K562 (cell line): ENCODE measurements at regions not wholly inside any gene's neighbourhood (a gene's known extent, or its start where the extent isn't known, plus 50 kb on each side); places are given as distances from the start of the nearest gene placed in this dataset.

Source experiments
- ATAC-seq: fragments of 200-7000 bp; cut with Tn5 transposase; 3 replicates; pipeline ENCODE4 v1.9.1; 2020; ENCODE audit warnings: moderate library complexity
- BruUV-seq: library from RNA; stranded (reverse); fragments of 400-500 nt; replicated peaks from 2 replicates; lab custom pipeline; 2021; lab: Mats Ljungman, UMichigan
- CTCF ChIA-PET: fragments of 300-600 bp; formaldehyde crosslinking; extraction: SDS; loops from one replicate; lab custom pipeline; 2021; ENCODE audit warnings: low intra/inter-chr PET ratio; lab: Yijun Ruan, JAX
- POLR2A ChIA-PET: fragments of 300-600, 350-650 bp; sonication (Branson Sonifier 250); formaldehyde crosslinking; extraction: SDS; loops from one replicate; lab custom pipeline; 2021; ENCODE audit warnings: antibody characterized with exemption, inconsistent platforms; lab: Yijun Ruan, JAX
- DNase-seq, 4 experiments: peaks; one replicate each; pipeline versions ENCODE4 v3.0.0 to v3.0.0-alpha.2; 2011 to 2018; ENCODE audit warnings: low spot score in 3 of 4, mixed read lengths in 3 of 4; ENCODE audit errors: extremely low read depth in 1 of 4
- FAIRE-seq: peaks from 2 replicates; lab custom pipeline; 2011; peaks lifted over from hg19 to GRCh38; lab: Jason Lieb, UNC
- H2AFZ ChIP-seq: 2 replicates; pipeline ENCODE4 v1.6.0; 2011; ENCODE audit warnings: low read depth, low read length, control low read depth, inconsistent platforms
- H3K27ac ChIP-seq: fragments of 200-600 bp; 3 replicates; pipeline ENCODE4 v1.8.0; 2011; ENCODE audit warnings: low read depth, mild to moderate bottlenecking, control low read depth, inconsistent platforms, low read length, moderate library complexity, mixed read lengths; ENCODE audit errors: extremely low read depth
- H3K27me3 ChIP-seq, 2 experiments: fragments of 300-600 bp in 1 of 2; 2 replicates in 1 of 2; 3 replicates in 1 of 2; pipeline versions ENCODE4 v1.6.0 to v1.8.0; 2011; ENCODE audit warnings: inconsistent platforms in 2 of 2, low read length in 2 of 2, mild to moderate bottlenecking in 1 of 2, mixed read lengths in 1 of 2, moderate library complexity in 1 of 2; ENCODE audit not compliant: control insufficient read depth in 2 of 2, insufficient read depth in 2 of 2
- H3K36me3 ChIP-seq: fragments of 300-600 bp; 3 replicates; pipeline ENCODE4 v1.8.0; 2011; ENCODE audit warnings: mild to moderate bottlenecking, low read length, inconsistent platforms; ENCODE audit not compliant: control insufficient read depth, insufficient read depth
- H3K4me1 ChIP-seq, 2 experiments: fragments of 200-600 bp in 1 of 2; replicated peaks in 1 of 2; 2 replicates in 1 of 2; 3 replicates in 1 of 2; pipeline versions ENCODE4 v1.5.1 to v1.8.0; 2011; ENCODE audit warnings: inconsistent platforms in 2 of 2, low read length in 2 of 2, mild to moderate bottlenecking in 1 of 2, mixed read lengths in 1 of 2, moderate library complexity in 1 of 2; ENCODE audit not compliant: control insufficient read depth in 2 of 2, insufficient read depth in 2 of 2
- H3K4me2 ChIP-seq: 2 replicates; pipeline ENCODE4 v1.6.1; 2011; ENCODE audit warnings: low read length, control low read depth, inconsistent platforms, mixed read lengths; ENCODE audit not compliant: insufficient read depth
- H3K4me3 ChIP-seq: fragments of 200-600 bp; sonication (generic), shearing (Covaris generic); 2 replicates; pipeline ENCODE4 v1.5.1; 2016; ENCODE audit warnings: control low read depth, inconsistent platforms
- H3K79me2 ChIP-seq: fragments of 200-600 bp; 3 replicates; pipeline ENCODE4 v1.8.0; 2011; ENCODE audit warnings: low read length, inconsistent platforms; ENCODE audit not compliant: control insufficient read depth, insufficient read depth
- H3K9ac ChIP-seq, 2 experiments: 2 replicates each; pipeline versions ENCODE4 v1.6.0 to v1.6.1; 2011; ENCODE audit warnings: low read depth in 2 of 2, low read length in 2 of 2, control low read depth in 1 of 2, inconsistent platforms in 1 of 2, mild to moderate bottlenecking in 1 of 2, mixed read lengths in 1 of 2; ENCODE audit not compliant: insufficient read depth in 1 of 2
- H3K9me1 ChIP-seq: one replicate; pipeline ENCODE4 v1.6.0; 2011; ENCODE audit warnings: inconsistent platforms, mild to moderate bottlenecking, low read length, moderate library complexity; ENCODE audit not compliant: control insufficient read depth, insufficient read depth
- H3K9me3 ChIP-seq: replicated peaks from 2 replicates; pipeline ENCODE4 v1.5.1; 2011; ENCODE audit warnings: low read depth, low read length, inconsistent platforms; ENCODE audit not compliant: control insufficient read depth, insufficient read depth
- H4K20me1 ChIP-seq: replicated peaks from 2 replicates; pipeline ENCODE4 v1.6.1; 2011; ENCODE audit warnings: low read length, inconsistent platforms, mixed read lengths; ENCODE audit not compliant: control insufficient read depth, insufficient read depth
- AFF4 ChIP-seq: sonication (generic); formaldehyde crosslinking; IDR thresholded peaks from 2 replicates; pipeline ENCODE4 v1.8.0; 2023; ENCODE audit warnings: mild to moderate bottlenecking, missing genetic modification reagents
- CREB1 ChIP-seq, 2 experiments: sonication (generic) in 1 of 2; formaldehyde crosslinking in 1 of 2; IDR thresholded peaks; 2 replicates each; pipeline versions ENCODE4 v1.6.1 to v1.8.0; 2012 to 2022; ENCODE audit warnings: inconsistent platforms in 1 of 2, mild to moderate bottlenecking in 1 of 2, missing genetic modification reagents in 1 of 2, moderate library complexity in 1 of 2
- CREB3 ChIP-seq: fragments of 450-650 bp; conservative IDR thresholded peaks from 2 replicates; pipeline ENCODE4 v1.6.1; 2016; ENCODE audit warnings: missing genetic modification characterization, low read depth, mild to moderate bottlenecking, missing compliant biosample characterization, moderate library complexity
- MAFK ChIP-seq: IDR thresholded peaks from 2 replicates; pipeline ENCODE4 v1.6.1; 2011; ENCODE audit warnings: low read length, improper control_type of control experiment
- PCBP2 ChIP-seq: fragments of 200-400 bp; formaldehyde crosslinking; IDR thresholded peaks from 2 replicates; pipeline ENCODE4 v1.6.1; 2018; ENCODE audit warnings: low read length, low read depth, mild to moderate bottlenecking, moderate library complexity; ENCODE audit not compliant: poor library complexity, severe bottlenecking
- PHB2 ChIP-seq: fragments of 450-650 bp; IDR thresholded peaks from 2 replicates; pipeline ENCODE4 v1.6.1; 2017; ENCODE audit warnings: low read depth
- RUNX1 ChIP-seq: sonication (generic); IDR thresholded peaks from 2 replicates; pipeline ENCODE4 v1.6.1; 2016; ENCODE audit warnings: antibody characterized with exemption, low read depth
- SMAD1 ChIP-seq: fragments of 150-350 bp; IDR thresholded peaks from 2 replicates; pipeline ENCODE4 v1.6.1; 2014; ENCODE audit warnings: low read length, low read depth; ENCODE audit not compliant: partially characterized antibody
- TCF3 ChIP-seq: sonication (generic); formaldehyde crosslinking; IDR thresholded peaks from 2 replicates; pipeline ENCODE4 v1.4.0; 2020; ENCODE audit warnings: mild to moderate bottlenecking, missing genetic modification reagents
- ZNF639 ChIP-seq, 2 experiments: fragments of 200-800 bp in 1 of 2; sonication (Bioruptor generic) in 1 of 2; sonication (generic) in 1 of 2; formaldehyde crosslinking in 1 of 2; IDR thresholded peaks in 1 of 2; conservative IDR thresholded peaks in 1 of 2; 2 replicates each; pipeline versions ENCODE4 v1.5.0 to v1.6.1; 2016 to 2020; ENCODE audit warnings: missing compliant biosample characterization in 1 of 2, missing genetic modification characterization in 1 of 2, missing genetic modification reagents in 1 of 2
- ZNF79 ChIP-seq: fragments of 250-450 bp; sonication (Bioruptor Pico); IDR thresholded peaks from 2 replicates; pipeline ENCODE4 v1.4.0; 2020; ENCODE audit warnings: low read depth, mild to moderate bottlenecking, moderate library complexity
- WGBS: fragments of 100-300 bp; shearing (Covaris generic); methylation state at CpG from one replicate; pipeline ENCODE4 v1.1.6; 2016; ENCODE audit warnings: low coverage, mixed read lengths; ENCODE audit not compliant: insufficient coverage; ENCODE audit errors: missing lambda C conversion rate; 5-methylcytosine and 5-hydroxymethylcytosine counted together
- in situ Hi-C: fragments of 300-500 bp; cut with MboI; formaldehyde crosslinking; loops from 4 replicates; pipeline ENCODE4 v1.15.0; 2018; ENCODE audit warnings: inconsistent platforms, mixed read lengths
- intact Hi-C: fragments of 100-400 bp; cut with micrococcal nuclease; formaldehyde crosslinking; loops from 2 replicates; pipeline ENCODE4 v1.14.2; 2022

GRCh38 chr15:72952151-72952550 is 100.1 kb upstream of the NEO1 start:
- H3K4me3 ChIP-seq: no peak overlapping the region
- H3K79me2 ChIP-seq: no peaks in the 10 kb centered on the region
- H3K4me1 ChIP-seq: no peaks in the 10 kb centered on the region
- H3K9me1 ChIP-seq: no peaks in the 10 kb centered on the region
- 10% methylated on average over 1 of the region's 1 CpG for WGBS
- no peaks in the 10 kb centered on the region for H4K20me1 ChIP-seq
- in situ Hi-C loops: no loop called here
- H3K4me2 ChIP-seq: no peak overlapping the region
- no TSS peak for BruUV-seq
- no peaks in the 10 kb centered on the region for H3K36me3 ChIP-seq
- DNase-seq: no peak
- intact Hi-C loops: no loop called here
- no peaks in the 10 kb centered on the region for H3K9me3 ChIP-seq
- no peak overlapping the region for H3K9ac ChIP-seq
- CTCF ChIA-PET: no interaction called here
- no peaks in the 10 kb centered on the region for H3K27me3 ChIP-seq
- H3K27ac ChIP-seq: no peak overlapping the region
- H2AFZ ChIP-seq: no peak overlapping the region
- POLR2A ChIA-PET: no interaction called here
- ATAC-seq: no peak
- no peak for TF ChIP-seq SMAD1
- TF ChIP-seq MAFK: no peak
- TF ChIP-seq CREB3 (tag): no peak
- TF ChIP-seq TCF3 (CRISPR knock-in tag): no peak
- no peak for TF ChIP-seq ZNF639 (CRISPR knock-in tag; conservative IDR thresholded peaks at IDR 0.05 in 1 of 2, IDR thresholded peaks at IDR 0.05 in 1 of 2)
- no peak for TF ChIP-seq ZNF79 (CRISPR knock-in tag)
- no peak for TF ChIP-seq AFF4 (CRISPR knock-in tag)
- no peak for TF ChIP-seq CREB1 (IDR thresholded peaks at IDR 0.05)
- no peak for TF ChIP-seq CREB1 (CRISPR knock-in tag; IDR thresholded peaks at IDR 0.05)
- TF ChIP-seq PCBP2: no peak
- TF ChIP-seq RUNX1: no peak
- no peak for TF ChIP-seq PHB2
- no peak for FAIRE-seq
